AG09309 (cell line): ENCODE measurements at regions not wholly inside any gene's neighbourhood (a gene's known extent, or its start where the extent isn't known, plus 50 kb on each side); places are given as distances from the start of the nearest gene placed in this dataset.
"Not testable (repeated sequence)": the region's sequence is repeated elsewhere in the genome, so short reads cannot be mapped to it uniquely, and the experiment has no call there.

Experiments
- DNase-seq: peaks from one replicate; pipeline ENCODE4 v3.0.0-alpha.2; 2010; ENCODE audit warnings: low read depth
- H3K4me3 ChIP-seq: 2 replicates; pipeline ENCODE4 v1.5.1; 2011; ENCODE audit warnings: mild to moderate bottlenecking, low read depth, low read length, moderate library complexity; ENCODE audit not compliant: control insufficient read depth
- TF ChIP-seq, protein P1 (sequence below): IDR thresholded peaks from 2 replicates; pipeline ENCODE4 v1.5.1; 2011; ENCODE audit warnings: mild to moderate bottlenecking, low read depth, low read length, inconsistent platforms; ENCODE audit not compliant: insufficient read depth, control insufficient read depth; ENCODE audit errors: missing control alignments

DNA sequence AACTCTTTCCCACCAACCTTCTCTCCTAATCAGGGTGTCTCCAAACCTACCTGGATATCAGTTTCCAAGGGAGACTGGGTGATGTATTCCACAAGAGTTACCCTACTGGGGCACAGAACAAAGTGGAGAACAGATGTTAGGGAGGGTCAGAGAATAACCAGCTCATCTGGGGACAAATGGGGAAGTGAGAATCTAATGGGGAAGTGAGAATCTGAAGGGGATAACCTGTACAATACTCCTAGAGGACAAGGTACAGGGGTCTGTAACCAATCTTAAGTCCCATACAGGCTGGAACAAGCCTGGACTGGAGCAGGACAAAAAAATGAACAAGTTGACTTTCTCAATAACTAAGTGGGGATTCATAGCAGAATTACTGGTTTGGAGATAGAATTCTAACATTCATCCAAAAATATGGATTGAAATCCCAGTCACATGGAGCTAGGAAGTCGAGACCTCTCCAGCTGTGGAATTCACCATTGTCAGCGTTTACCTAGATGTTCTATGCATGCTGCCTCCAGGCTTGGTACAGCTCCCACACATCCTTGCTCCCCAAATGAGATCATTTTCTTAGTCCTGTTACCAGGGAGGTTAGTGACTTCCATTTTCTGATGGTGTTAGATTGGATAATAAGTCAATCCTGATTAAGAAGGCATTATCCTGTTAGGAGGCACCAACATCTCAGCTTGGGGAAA is 214.8 kb upstream of the MOCS1 start:
- no peak overlapping the region for H3K4me3 ChIP-seq
- TF ChIP-seq, protein P1, sequence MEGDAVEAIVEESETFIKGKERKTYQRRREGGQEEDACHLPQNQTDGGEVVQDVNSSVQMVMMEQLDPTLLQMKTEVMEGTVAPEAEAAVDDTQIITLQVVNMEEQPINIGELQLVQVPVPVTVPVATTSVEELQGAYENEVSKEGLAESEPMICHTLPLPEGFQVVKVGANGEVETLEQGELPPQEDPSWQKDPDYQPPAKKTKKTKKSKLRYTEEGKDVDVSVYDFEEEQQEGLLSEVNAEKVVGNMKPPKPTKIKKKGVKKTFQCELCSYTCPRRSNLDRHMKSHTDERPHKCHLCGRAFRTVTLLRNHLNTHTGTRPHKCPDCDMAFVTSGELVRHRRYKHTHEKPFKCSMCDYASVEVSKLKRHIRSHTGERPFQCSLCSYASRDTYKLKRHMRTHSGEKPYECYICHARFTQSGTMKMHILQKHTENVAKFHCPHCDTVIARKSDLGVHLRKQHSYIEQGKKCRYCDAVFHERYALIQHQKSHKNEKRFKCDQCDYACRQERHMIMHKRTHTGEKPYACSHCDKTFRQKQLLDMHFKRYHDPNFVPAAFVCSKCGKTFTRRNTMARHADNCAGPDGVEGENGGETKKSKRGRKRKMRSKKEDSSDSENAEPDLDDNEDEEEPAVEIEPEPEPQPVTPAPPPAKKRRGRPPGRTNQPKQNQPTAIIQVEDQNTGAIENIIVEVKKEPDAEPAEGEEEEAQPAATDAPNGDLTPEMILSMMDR: no peak
- DNase-seq: no peak

GRCh38 chr6:40146902-40147301 is 212.6 kb upstream of the MOCS1 start:
- DNase-seq: no peak
- TF ChIP-seq, protein P1: no peak
- no peak overlapping the region for H3K4me3 ChIP-seq

DNA sequence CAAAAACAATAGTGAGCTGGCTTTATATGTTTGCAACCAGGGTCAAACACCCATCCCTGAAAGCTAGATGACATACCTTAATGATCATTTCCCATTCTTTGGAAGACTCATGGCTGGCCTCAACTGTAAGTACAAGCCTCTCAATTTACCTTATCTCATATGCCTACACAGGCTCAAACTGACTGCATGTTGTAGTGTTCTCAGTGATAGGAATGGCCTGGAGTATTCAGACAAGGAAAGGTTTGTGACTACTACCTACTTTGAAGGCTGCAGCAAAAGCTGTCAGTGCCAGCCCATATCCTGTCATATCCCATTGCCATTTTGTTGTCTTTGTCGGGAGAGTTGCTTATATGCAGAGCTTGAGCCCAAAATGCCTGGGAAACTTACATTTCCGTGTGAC is 205.2 kb upstream of the MOCS1 start:
- no peak for DNase-seq
- TF ChIP-seq, protein P1: no peak
- no peak overlapping the region for H3K4me3 ChIP-seq

DNA sequence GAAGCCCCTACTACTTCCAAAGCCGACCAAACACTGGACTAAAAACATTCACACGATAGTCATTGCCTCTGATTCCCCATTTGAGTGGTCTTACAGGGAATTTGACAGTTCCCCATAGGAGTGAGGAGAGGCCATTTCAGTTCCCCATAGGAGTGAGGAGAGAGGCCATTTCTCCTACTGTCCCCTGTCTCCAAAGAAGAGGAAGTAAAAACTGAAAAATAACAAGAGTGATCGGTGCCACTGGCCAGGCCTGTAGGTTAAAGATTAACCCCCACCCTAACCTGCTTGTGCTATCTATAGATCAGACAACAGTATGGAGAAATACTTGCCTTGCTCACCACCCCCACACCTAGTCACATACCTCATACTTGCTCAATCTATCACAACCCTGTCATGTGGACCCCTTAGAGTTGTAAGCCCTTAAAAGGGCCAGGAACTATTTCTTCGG is 204.0 kb upstream of the MOCS1 start:
- TF ChIP-seq, protein P1: no peak
- DNase-seq: no peak

GRCh38 chr6:40135491-40136072 is 201.3 kb upstream of the MOCS1 start:
- no peak for DNase-seq
- TF ChIP-seq, protein P1: no peak
- H3K4me3 ChIP-seq: no peak overlapping the region

More for the DNA sequence above, 204.0 kb upstream of the MOCS1 start:
- H3K4me3 ChIP-seq: no peak overlapping the region

- DNase-seq, H3K4me3 ChIP-seq: not testable (repeated sequence)
Observed at GRCh38 chr6:40133981-40134380, 199.7 kb upstream of the MOCS1 start.

DNA sequence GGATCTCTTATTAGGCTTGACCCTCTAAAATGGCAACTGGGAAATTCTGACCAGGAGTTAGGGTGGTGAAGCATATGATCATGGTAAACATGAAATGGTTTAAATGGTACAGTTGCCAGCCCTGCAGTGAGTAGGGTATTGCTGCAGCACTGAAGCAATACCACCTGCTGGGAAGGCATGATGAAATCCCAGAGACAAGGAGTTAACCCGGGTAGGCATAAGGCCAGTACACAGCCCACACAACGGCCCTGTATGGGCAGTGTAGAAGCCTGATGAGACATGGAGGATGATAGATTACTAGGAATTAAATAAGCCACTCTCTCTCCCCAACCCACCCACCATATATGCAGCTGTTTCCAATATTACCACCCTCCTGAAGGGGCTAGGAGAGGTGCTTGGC is 197.4 kb upstream of the MOCS1 start:
- H3K4me3 ChIP-seq: no peak overlapping the region
- DNase-seq: no peak
- TF ChIP-seq, protein P1: no peak
